Osteoblast (primary cell): ENCODE measurements at regions not wholly inside any gene's neighbourhood (a gene's known extent, or its start where the extent isn't known, plus 50 kb on each side); places are given as distances from the start of the nearest gene placed in this dataset.
"Not testable (repeated sequence)": the region's sequence is repeated elsewhere in the genome, so short reads cannot be mapped to it uniquely, and the experiment has no call there.

Experiments
- DNase-seq: peaks from one replicate; pipeline ENCODE4 v3.0.0; 2011; ENCODE audit warnings: low spot score, mixed read lengths; ENCODE audit not compliant: insufficient read length; ENCODE audit errors: missing footprints
- H2AFZ ChIP-seq: 2 replicates; pipeline ENCODE4 v1.6.0; 2011; ENCODE audit warnings: mild to moderate bottlenecking, low read length
- H3K27ac ChIP-seq: 2 replicates; pipeline ENCODE4 v1.5.1; 2011; ENCODE audit warnings: mild to moderate bottlenecking, low read depth, low read length, moderate library complexity
- H3K27me3 ChIP-seq: 2 replicates; pipeline ENCODE4 v1.6.0; 2012; ENCODE audit warnings: mild to moderate bottlenecking, control low read depth, inconsistent platforms, low read length, moderate library complexity; ENCODE audit not compliant: insufficient read depth
- H3K36me3 ChIP-seq: 2 replicates; pipeline ENCODE4 v1.5.1; 2011; ENCODE audit warnings: mild to moderate bottlenecking, low read length, control low read depth, moderate library complexity; ENCODE audit not compliant: insufficient read depth
- H3K4me1 ChIP-seq: 2 replicates; pipeline ENCODE4 v1.5.1; 2011; ENCODE audit warnings: mild to moderate bottlenecking, low read length, control low read depth, moderate library complexity; ENCODE audit not compliant: insufficient read depth
- H3K4me2 ChIP-seq: 2 replicates; pipeline ENCODE4 v1.6.0; 2011; ENCODE audit warnings: mild to moderate bottlenecking, low read length; ENCODE audit not compliant: insufficient read depth
- H3K4me3 ChIP-seq: fragments of 200-600 bp; sonication (generic); 3 replicates; pipeline ENCODE4 v1.5.1; 2012; ENCODE audit warnings: mild to moderate bottlenecking, low read length, inconsistent platforms; ENCODE audit not compliant: insufficient read depth
- H3K79me2 ChIP-seq: 2 replicates; pipeline ENCODE4 v1.6.0; 2012; ENCODE audit warnings: mild to moderate bottlenecking, low read length, control low read depth, inconsistent platforms; ENCODE audit not compliant: insufficient read depth
- H3K9me3 ChIP-seq: 2 replicates; pipeline ENCODE4 v1.5.1; 2011; ENCODE audit warnings: low read depth, low read length, control low read depth
- H4K20me1 ChIP-seq: 2 replicates; pipeline ENCODE4 v1.6.0; 2012; ENCODE audit warnings: mild to moderate bottlenecking, low read length, control low read depth; ENCODE audit not compliant: insufficient read depth

GRCh38 chr22:15880926-15881325, 191.1 kb downstream of the POTEH start:
- H3K4me3 ChIP-seq, H4K20me1 ChIP-seq, DNase-seq, H3K27me3 ChIP-seq, H3K9me3 ChIP-seq, H3K4me2 ChIP-seq, H2AFZ ChIP-seq, H3K36me3 ChIP-seq, H3K79me2 ChIP-seq, H3K27ac ChIP-seq, H3K4me1 ChIP-seq: not testable (repeated sequence)

- not testable (repeated sequence) for H3K9me3 ChIP-seq
These were observed 214.5 kb downstream of the POTEH start for GRCh38 chr22:15904326-15904725.

DNA sequence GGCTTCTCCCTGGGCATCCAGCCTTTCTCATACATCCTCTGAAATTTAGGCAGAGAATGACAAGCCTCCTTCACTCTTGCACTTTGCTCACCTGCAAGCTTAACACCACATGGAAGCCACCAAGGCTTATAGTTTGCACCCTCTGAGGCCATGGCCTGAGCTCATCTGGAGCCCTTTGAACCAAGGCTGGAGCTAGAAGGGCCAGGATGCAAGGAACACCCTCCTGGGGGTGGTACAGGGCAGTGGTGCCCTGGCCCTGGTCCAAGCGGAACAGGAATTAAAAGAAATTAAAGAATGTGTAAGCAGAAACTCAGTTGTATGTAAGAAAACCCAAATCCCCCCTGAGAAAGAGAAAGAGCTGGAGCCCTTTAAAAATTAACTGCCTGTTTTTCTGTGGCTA, 221.9 kb downstream of the POTEH start:
- not testable (repeated sequence) for H3K4me2 ChIP-seq, H3K27ac ChIP-seq, H3K79me2 ChIP-seq, H3K4me1 ChIP-seq, H3K27me3 ChIP-seq, H2AFZ ChIP-seq, H3K4me3 ChIP-seq, H3K9me3 ChIP-seq, H4K20me1 ChIP-seq, H3K36me3 ChIP-seq, DNase-seq

More at GRCh38 chr22:15904326-15904725, 214.5 kb downstream of the POTEH start:
- H3K4me2 ChIP-seq, H3K27ac ChIP-seq, H3K27me3 ChIP-seq, H3K79me2 ChIP-seq, H4K20me1 ChIP-seq, DNase-seq, H3K36me3 ChIP-seq, H3K4me1 ChIP-seq, H2AFZ ChIP-seq, H3K4me3 ChIP-seq: not testable (repeated sequence)

- H3K27ac ChIP-seq, H3K36me3 ChIP-seq, H2AFZ ChIP-seq, H3K27me3 ChIP-seq, H3K4me3 ChIP-seq, DNase-seq, H3K79me2 ChIP-seq, H3K4me2 ChIP-seq, H4K20me1 ChIP-seq, H3K9me3 ChIP-seq, H3K4me1 ChIP-seq: not testable (repeated sequence)
These were observed 229.3 kb downstream of the POTEH start for GRCh38 chr22:15919120-15919519.

DNA sequence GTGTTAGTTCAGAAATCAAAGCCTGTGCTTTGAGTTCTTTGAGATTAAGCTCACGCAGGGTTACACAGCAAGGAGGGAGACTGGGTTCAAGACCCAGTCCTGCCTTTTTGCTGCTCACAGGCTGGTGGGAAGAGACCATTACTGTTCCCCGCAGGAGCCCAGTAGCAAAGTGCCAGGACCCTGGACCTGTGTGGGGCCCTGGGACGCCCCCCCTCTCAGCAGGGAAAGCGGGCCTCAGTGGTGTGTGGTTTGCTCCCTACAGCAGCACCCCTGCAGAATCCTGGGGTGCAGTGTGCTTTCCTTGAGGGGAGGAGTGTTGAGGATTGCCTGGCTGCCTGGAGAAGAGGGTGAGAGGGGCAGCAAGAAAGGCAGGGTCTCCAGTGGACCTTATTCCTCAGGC, 231.1 kb downstream of the POTEH start:
- H3K27ac ChIP-seq, H2AFZ ChIP-seq, H3K4me3 ChIP-seq, H3K27me3 ChIP-seq, H3K4me1 ChIP-seq, H3K4me2 ChIP-seq, H4K20me1 ChIP-seq, H3K79me2 ChIP-seq, DNase-seq, H3K36me3 ChIP-seq, H3K9me3 ChIP-seq: not testable (repeated sequence)

GRCh38 chr22:15922132-15922531, 232.3 kb downstream of the POTEH start:
- not testable (repeated sequence) for H3K27ac ChIP-seq, H3K27me3 ChIP-seq, H4K20me1 ChIP-seq, DNase-seq, H3K36me3 ChIP-seq, H3K4me2 ChIP-seq, H2AFZ ChIP-seq, H3K9me3 ChIP-seq, H3K79me2 ChIP-seq, H3K4me1 ChIP-seq, H3K4me3 ChIP-seq

DNA sequence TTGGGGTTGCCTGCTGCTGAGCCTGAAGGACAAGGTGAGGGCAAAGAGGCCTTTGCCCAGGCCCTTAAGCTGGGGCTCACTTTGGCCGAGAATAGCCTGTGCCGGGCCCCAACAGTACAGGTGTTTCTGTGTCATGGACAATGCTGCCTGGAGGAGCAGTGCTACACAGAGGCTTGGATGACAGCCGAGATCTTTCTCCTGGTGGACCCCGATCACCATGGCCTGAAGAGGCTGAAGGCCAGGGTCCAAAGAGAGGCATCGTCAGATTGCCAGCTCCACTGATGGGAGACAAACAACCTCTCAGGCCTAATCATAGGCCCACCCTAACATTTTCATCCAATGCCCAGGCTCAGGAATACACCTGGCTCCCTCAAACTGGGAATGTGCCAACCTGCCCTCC, 232.8 kb downstream of the POTEH start:
- not testable (repeated sequence) for H3K4me3 ChIP-seq, H3K4me1 ChIP-seq, H3K27ac ChIP-seq, H3K79me2 ChIP-seq, DNase-seq, H3K4me2 ChIP-seq, H3K27me3 ChIP-seq, H3K36me3 ChIP-seq, H3K9me3 ChIP-seq, H2AFZ ChIP-seq, H4K20me1 ChIP-seq

GRCh38 chr22:15924820-15925219, 235.0 kb downstream of the POTEH start:
- H3K9me3 ChIP-seq, H3K36me3 ChIP-seq, H2AFZ ChIP-seq, H3K79me2 ChIP-seq, DNase-seq, H3K4me3 ChIP-seq, H3K27ac ChIP-seq, H3K27me3 ChIP-seq, H3K4me1 ChIP-seq, H3K4me2 ChIP-seq, H4K20me1 ChIP-seq: not testable (repeated sequence)

- not testable (repeated sequence) for H3K9me3 ChIP-seq, H3K36me3 ChIP-seq, H3K4me1 ChIP-seq, H3K4me3 ChIP-seq, H3K4me2 ChIP-seq, H4K20me1 ChIP-seq, H3K79me2 ChIP-seq, H3K27me3 ChIP-seq, H3K27ac ChIP-seq, DNase-seq, H2AFZ ChIP-seq
These were observed 237.3 kb downstream of the POTEH start for GRCh38 chr22:15927172-15927571.
